BLaER1 (cell line): ENCODE measurements at regions not wholly inside any gene's neighbourhood (a gene's known extent, or its start where the extent isn't known, plus 50 kb on each side); places are given as distances from the start of the nearest gene placed in this dataset.
"Not testable (repeated sequence)": the region's sequence is repeated elsewhere in the genome, so short reads cannot be mapped to it uniquely, and the experiment has no call there.

ENCODE experiments used
- H3K27ac ChIP-seq: shearing (Covaris generic); formaldehyde crosslinking; 2 replicates; pipeline ENCODE4 v1.8.1; 2022
- H3K27me3 ChIP-seq: shearing (Covaris generic); formaldehyde crosslinking; 2 replicates; pipeline ENCODE4 v1.8.1; 2022
- H3K36me3 ChIP-seq: shearing (Covaris generic); formaldehyde crosslinking; 2 replicates; pipeline ENCODE4 v1.8.1; 2022
- H3K4me1 ChIP-seq: shearing (Covaris generic); formaldehyde crosslinking; 2 replicates; pipeline ENCODE4 v1.8.1; 2022
- H3K4me2 ChIP-seq: shearing (Covaris generic); formaldehyde crosslinking; 2 replicates; pipeline ENCODE4 v1.8.1; 2022
- H3K4me3 ChIP-seq: shearing (Covaris generic); formaldehyde crosslinking; 2 replicates; pipeline ENCODE4 v1.8.1; 2022
- H3K9ac ChIP-seq: shearing (Covaris generic); formaldehyde crosslinking; 2 replicates; pipeline ENCODE4 v1.8.1; 2022
- H3K9me3 ChIP-seq: shearing (Covaris generic); formaldehyde crosslinking; 2 replicates; pipeline ENCODE4 v1.8.1; 2022
- H4K20me1 ChIP-seq: shearing (Covaris generic); formaldehyde crosslinking; 2 replicates; pipeline ENCODE4 v1.8.1; 2022
- Cebpa-rat ChIP-seq: shearing (Covaris generic); IDR thresholded peaks from 2 replicates; pipeline ENCODE4 v1.8.1; 2022

DNA sequence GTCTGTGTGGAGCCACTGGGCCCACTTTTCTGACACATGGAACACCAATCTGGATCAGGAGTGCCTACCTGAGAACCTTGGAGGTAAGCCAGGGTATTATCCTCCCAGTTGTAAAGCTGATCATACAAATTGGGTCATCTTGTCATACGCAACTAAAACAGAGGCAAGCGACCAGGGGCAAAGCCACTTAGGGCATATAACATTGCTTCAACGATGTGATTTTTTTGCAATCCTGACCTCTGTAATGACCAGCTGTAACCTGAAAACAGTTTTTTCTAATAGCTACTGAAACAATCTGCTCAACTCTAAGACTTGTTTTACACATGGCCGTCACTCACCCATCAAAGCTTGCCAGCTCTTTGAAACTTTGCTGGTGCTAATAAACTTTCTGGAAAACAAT, 261.5 kb upstream of the AGTR2 start:
- no peaks in the 10 kb centered on the region for H3K36me3 ChIP-seq
- no peak overlapping the region for H3K27ac ChIP-seq
- H4K20me1 ChIP-seq, result no peaks in the 10 kb centered on the region
- peaks cover 16% of the 10 kb centered on the region; the same call in 1 of the 2 replicates for H3K9me3 ChIP-seq
- H3K4me3 ChIP-seq, result no peak overlapping the region
- no peak overlapping the region for H3K9ac ChIP-seq
- TF ChIP-seq Cebpa-rat, result no peak
- no peak overlapping the region for H3K4me2 ChIP-seq
- peaks cover 15% of the 10 kb centered on the region for H3K27me3 ChIP-seq
- H3K4me1 ChIP-seq, result peaks cover 26% of the 10 kb centered on the region

GRCh38 chrX:115911967-115912366, 258.6 kb upstream of the AGTR2 start:
- TF ChIP-seq Cebpa-rat, result no peak
- Histone ChIP-seq H3K4me2 (peak overlapping the region; percentile 67), H3K36me3 (no peaks in the 10 kb centered on the region), H4K20me1 (no peaks in the 10 kb centered on the region), H3K4me1 (peaks cover 26% of the 10 kb centered on the region), H3K9me3 (peaks cover 30% of the 10 kb centered on the region), H3K9ac (no peak overlapping the region), H3K4me3 (no peak overlapping the region), H3K27me3 (peaks cover 13% of the 10 kb centered on the region), H3K27ac (no peak overlapping the region)

DNA sequence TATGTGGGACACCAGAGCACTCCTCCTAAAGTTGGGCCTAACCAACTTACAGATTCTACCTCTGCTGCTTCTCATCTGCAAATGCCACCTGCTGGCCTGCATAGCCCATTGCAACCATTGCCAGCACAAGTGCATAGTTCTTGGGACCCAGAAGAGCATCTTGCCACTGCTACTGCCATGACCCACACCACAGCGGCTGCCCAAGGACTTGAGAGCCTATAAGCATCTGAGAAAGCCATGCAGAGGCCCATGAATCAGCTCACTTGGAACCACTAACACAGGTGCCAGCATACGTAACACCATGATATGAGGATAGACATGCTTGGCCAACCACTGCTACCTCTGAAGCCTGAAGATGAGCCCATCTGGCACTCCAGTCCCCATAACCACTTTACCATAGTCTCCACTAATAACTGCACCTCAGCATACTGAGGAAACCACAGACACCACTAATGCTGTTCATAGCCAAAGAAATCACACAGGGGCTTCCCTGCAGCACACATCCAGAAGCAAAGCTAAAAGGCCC, 258.1 kb upstream of the AGTR2 start:
- no peaks in the 10 kb centered on the region for H3K36me3 ChIP-seq
- H3K9ac ChIP-seq, result no peak overlapping the region
- no peak overlapping the region for H3K27ac ChIP-seq
- H3K4me1 ChIP-seq, result peaks cover 26% of the 10 kb centered on the region
- peaks cover 35% of the 10 kb centered on the region for H3K9me3 ChIP-seq
- H3K4me3 ChIP-seq, result no peak overlapping the region
- H3K27me3 ChIP-seq, result peaks cover 11% of the 10 kb centered on the region
- no peak for TF ChIP-seq Cebpa-rat
- H4K20me1 ChIP-seq, result no peaks in the 10 kb centered on the region
- peak overlapping the region; percentile 67 for H3K4me2 ChIP-seq

DNA sequence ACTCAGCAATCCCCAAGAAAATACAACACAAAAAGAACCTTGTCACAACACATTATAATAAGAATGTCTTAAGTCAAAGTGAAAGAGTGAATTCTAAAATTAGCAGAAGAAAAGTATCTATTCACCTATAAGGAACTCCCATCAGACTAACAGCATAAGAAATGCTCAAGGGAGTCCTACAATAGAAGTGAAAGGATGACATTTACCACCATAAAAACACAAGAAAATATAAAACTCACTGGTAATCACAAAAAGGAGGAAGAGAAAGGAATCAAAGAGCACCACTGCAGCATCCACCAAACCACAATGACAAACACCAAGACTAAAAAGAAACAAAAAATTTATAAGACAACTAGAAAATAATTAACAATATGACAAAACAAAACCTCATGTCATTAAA, 257.0 kb upstream of the AGTR2 start:
- Histone ChIP-seq H3K27ac (no peak overlapping the region), H3K4me2 (0 out of 2 replicates have a peak overlapping the region, but pooled peaks have one; percentile 5), H3K4me3 (no peak overlapping the region), H3K4me1 (peaks cover 26% of the 10 kb centered on the region), H3K36me3 (no peaks in the 10 kb centered on the region), H3K9ac (no peak overlapping the region), H4K20me1 (no peaks in the 10 kb centered on the region), H3K9me3 (peaks cover 42% of the 10 kb centered on the region), H3K27me3 (peaks cover 4% of the 10 kb centered on the region)
- no peak for TF ChIP-seq Cebpa-rat

DNA sequence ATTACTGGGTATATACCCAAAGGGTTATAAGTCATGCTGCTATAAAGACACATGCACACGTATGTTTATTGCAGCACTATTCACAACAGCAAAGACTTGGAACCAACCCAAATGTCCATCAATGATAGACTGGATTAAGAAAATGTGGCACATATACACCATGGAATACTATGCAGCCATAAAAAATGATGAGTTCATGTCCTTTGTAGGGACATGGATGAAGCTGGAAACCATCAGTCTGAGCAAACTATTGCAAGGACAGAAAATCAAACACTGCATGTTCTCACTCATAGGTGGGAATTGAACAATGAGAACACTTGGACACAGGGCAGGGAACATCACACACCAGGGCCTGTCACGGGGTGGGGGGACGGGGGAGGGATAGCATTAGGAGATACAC, 254.9 kb upstream of the AGTR2 start:
- H4K20me1 ChIP-seq, H3K4me3 ChIP-seq, H3K36me3 ChIP-seq, H3K4me2 ChIP-seq, H3K27me3 ChIP-seq, H3K27ac ChIP-seq, H3K9ac ChIP-seq: not testable (repeated sequence)
- Histone ChIP-seq H3K9me3 (peaks cover 39% of the 10 kb centered on the region), H3K4me1 (peaks cover 26% of the 10 kb centered on the region)

DNA sequence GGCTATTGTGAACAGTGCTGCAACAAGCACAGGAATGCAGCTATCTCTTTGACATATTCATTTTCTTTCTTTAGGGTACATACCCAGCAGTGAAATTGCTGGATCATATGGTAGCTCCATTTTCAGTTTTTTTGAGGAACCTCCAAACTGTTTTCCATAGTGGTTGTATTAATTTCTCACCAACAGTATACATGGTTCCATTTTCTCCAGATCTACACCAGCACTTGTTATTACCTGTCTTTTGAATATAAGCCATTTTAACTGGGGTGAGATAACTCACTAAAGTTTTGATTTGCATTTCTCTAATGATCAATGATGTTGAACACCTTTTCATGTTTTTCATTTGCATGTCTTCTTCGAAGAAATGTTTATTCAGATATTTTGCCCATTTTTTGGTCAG, 241.1 kb upstream of the AGTR2 start:
- H3K4me3 ChIP-seq, result no peak overlapping the region
- no peak overlapping the region for H3K9ac ChIP-seq
- peaks cover 67% of the 10 kb centered on the region for H3K9me3 ChIP-seq
- H3K36me3 ChIP-seq, result no peaks in the 10 kb centered on the region
- H3K4me1 ChIP-seq, result no peaks in the 10 kb centered on the region
- H3K4me2 ChIP-seq, result no peak overlapping the region
- TF ChIP-seq Cebpa-rat, result no peak
- H3K27ac ChIP-seq, result no peak overlapping the region
- H4K20me1 ChIP-seq, result no peaks in the 10 kb centered on the region
- peaks cover 3% of the 10 kb centered on the region for H3K27me3 ChIP-seq

GRCh38 chrX:115936008-115936407, 234.5 kb upstream of the AGTR2 start:
- no peak overlapping the region for H3K9ac ChIP-seq
- no peak overlapping the region for H3K4me3 ChIP-seq
- no peak for TF ChIP-seq Cebpa-rat
- H4K20me1 ChIP-seq, result no peaks in the 10 kb centered on the region
- peaks cover 24% of the 10 kb centered on the region for H3K4me1 ChIP-seq
- no peak overlapping the region for H3K27ac ChIP-seq
- no peaks in the 10 kb centered on the region for H3K36me3 ChIP-seq
- no peak overlapping the region for H3K4me2 ChIP-seq
- peaks cover 31% of the 10 kb centered on the region for H3K9me3 ChIP-seq
- H3K27me3 ChIP-seq, result peaks cover 28% of the 10 kb centered on the region

DNA sequence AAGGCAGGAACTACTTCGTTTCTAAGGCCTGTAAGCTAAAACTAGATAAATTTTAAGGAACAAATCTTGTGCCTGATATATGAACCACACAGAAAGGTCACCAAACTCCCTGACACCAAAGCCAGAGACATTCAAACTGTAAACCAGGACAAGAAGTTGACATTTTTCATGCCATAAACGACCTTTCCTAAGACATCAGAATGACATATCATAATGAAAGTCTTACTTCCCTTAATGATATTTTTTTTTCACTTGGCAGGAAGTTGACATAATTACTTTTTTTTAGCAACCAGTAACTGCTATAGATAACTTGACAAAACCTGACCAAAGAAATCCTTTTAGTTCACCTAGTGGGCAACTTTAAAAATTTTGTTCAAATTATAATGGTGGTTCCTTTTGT, 231.5 kb upstream of the AGTR2 start:
- peak overlapping the region; percentile 68 for H3K4me2 ChIP-seq
- no peak for TF ChIP-seq Cebpa-rat
- H3K4me1 ChIP-seq, result peaks cover 30% of the 10 kb centered on the region
- no peaks in the 10 kb centered on the region for H4K20me1 ChIP-seq
- H3K27ac ChIP-seq, result no peak overlapping the region
- no peak overlapping the region for H3K4me3 ChIP-seq
- H3K27me3 ChIP-seq, result peaks cover 46% of the 10 kb centered on the region
- H3K9ac ChIP-seq, result no peak overlapping the region
- peaks cover 23% of the 10 kb centered on the region for H3K9me3 ChIP-seq
- no peaks in the 10 kb centered on the region for H3K36me3 ChIP-seq

GRCh38 chrX:115939636-115940160, 230.8 kb upstream of the AGTR2 start:
- Histone ChIP-seq H3K27ac (no peak overlapping the region), H3K9ac (no peak overlapping the region), H4K20me1 (no peaks in the 10 kb centered on the region), H3K4me2 (peak overlapping the region; percentile 68), H3K27me3 (peaks cover 41% of the 10 kb centered on the region), H3K9me3 (peaks cover 19% of the 10 kb centered on the region), H3K36me3 (no peaks in the 10 kb centered on the region), H3K4me3 (no peak overlapping the region), H3K4me1 (peaks cover 30% of the 10 kb centered on the region)
- no peak for TF ChIP-seq Cebpa-rat

DNA sequence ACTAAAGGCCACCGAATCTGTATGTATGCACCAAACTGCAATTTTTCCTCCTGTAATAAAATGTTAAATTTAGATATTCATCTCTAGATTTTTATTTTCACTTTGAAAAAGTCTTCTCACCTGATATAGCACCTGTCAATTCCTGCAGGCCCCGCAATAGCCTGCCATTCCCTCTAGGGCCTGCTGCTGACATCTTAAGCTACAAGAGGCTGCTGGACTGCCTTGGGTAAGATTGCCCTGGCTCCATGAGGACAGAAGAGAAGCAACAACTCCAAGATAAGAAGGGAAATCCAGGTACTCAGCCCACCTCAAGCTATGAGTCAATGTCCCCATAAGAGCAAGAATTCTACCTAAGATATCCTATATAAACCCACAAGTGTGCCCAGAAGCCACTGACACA, 230.2 kb upstream of the AGTR2 start:
- Histone ChIP-seq H3K36me3 (no peaks in the 10 kb centered on the region), H3K9ac (no peak overlapping the region), H3K9me3 (peaks cover 12% of the 10 kb centered on the region), H3K4me1 (peaks cover 30% of the 10 kb centered on the region), H3K27me3 (peaks cover 34% of the 10 kb centered on the region), H4K20me1 (no peaks in the 10 kb centered on the region), H3K4me3 (no peak overlapping the region), H3K4me2 (peak overlapping the region; percentile 68), H3K27ac (0 out of 2 replicates have a peak overlapping the region, but pooled peaks have one; percentile 93)
- no peak for TF ChIP-seq Cebpa-rat
